Breast epithelium (tissue), 4 donors: ENCODE measurements at regions not wholly inside any gene's neighbourhood (a gene's known extent, or its start where the extent isn't known, plus 50 kb on each side); places are given as distances from the start of the nearest gene placed in this dataset.

ENCODE experiments used
- DNase-seq, 2 donors: peaks; one replicate each; pipeline ENCODE4 v3.0.0-alpha.2; 2019; ENCODE audit warnings: low spot score in 2 of 2
- H3K27ac ChIP-seq, 2 donors: fragments of 200-600 bp; sonication (generic) in 1 of 2; one replicate each; pipeline ENCODE4 v1.5.1; 2016 to 2019; ENCODE audit warnings: mild to moderate bottlenecking in 1 of 2
- H3K27me3 ChIP-seq, 2 donors: fragments of 200-600 bp; sonication (generic) in 1 of 2; one replicate each; pipeline versions ENCODE4 v1.5.1 to v1.6.0; 2017 to 2019; ENCODE audit warnings: control low read depth in 1 of 2, mild to moderate bottlenecking in 1 of 2
- H3K36me3 ChIP-seq: fragments of 200-600 bp; one replicate; pipeline ENCODE4 v1.5.1; 2019
- H3K4me1 ChIP-seq, 2 donors: fragments of 200-600 bp; sonication (generic); one replicate each; pipeline ENCODE4 v1.5.1; 2016 to 2019; ENCODE audit warnings: control low read depth in 1 of 2
- H3K4me3 ChIP-seq, 3 donors: fragments of 200-600 bp; sonication (generic); 1 replicate in 2 of 3; 2 replicates in 1 of 3; pipeline ENCODE4 v1.5.1; 2016 to 2019; ENCODE audit warnings: mild to moderate bottlenecking in 3 of 3, moderate library complexity in 2 of 3
- H3K9me3 ChIP-seq, 2 donors: fragments of 200-600 bp; sonication (generic) in 1 of 2; one replicate each; pipeline ENCODE4 v1.5.1; 2016 to 2019; ENCODE audit warnings: control low read depth in 1 of 2
- CTCF ChIP-seq, 3 donors: fragments of 450-650 bp; IDR thresholded peaks; one replicate each; pipeline ENCODE4 v1.5.1; 2016 to 2017; ENCODE audit warnings: antibody characterized with exemption in 3 of 3, mild to moderate bottlenecking in 3 of 3, moderate library complexity in 3 of 3
- POLR2A ChIP-seq: fragments of 450-650 bp; IDR thresholded peaks from one replicate; pipeline ENCODE4 v1.6.1; 2016; ENCODE audit warnings: antibody characterized with exemption, mild to moderate bottlenecking, moderate library complexity
- POLR2AphosphoS5 ChIP-seq, 3 donors: sonication (generic); formaldehyde crosslinking; IDR thresholded peaks; one replicate each; pipeline ENCODE4 v1.6.1; 2017; ENCODE audit warnings: antibody characterized with exemption in 3 of 3
- intact Hi-C: fragments of 100-400 bp; cut with DNase I; formaldehyde crosslinking; loops from one replicate; pipeline ENCODE4 v1.15.1; 2023; ENCODE audit warnings: low total_unique reads

- Histone ChIP-seq H3K4me1 (no peaks in the 10 kb centered on the region), H3K9me3 (peaks cover 3 to 12% of the 10 kb centered on the region in 2 donors), H3K27ac (no peak overlapping the region), H3K36me3 (no peaks in the 10 kb centered on the region), H3K27me3 (peaks cover 0 to 58% of the 10 kb centered on the region in 2 donors), H3K4me3 (no peak overlapping the region)
- no peak for TF ChIP-seq POLR2A
- intact Hi-C loops = no loop called here
- no peak for DNase-seq
Observed at GRCh38 chr16:86446279-86446678, 64.0 kb upstream of the FOXF1 start.

- no peak for TF ChIP-seq CTCF (IDR thresholded peaks at IDR 0.05)
- no peak for TF ChIP-seq POLR2A
- TF ChIP-seq POLR2AphosphoS5 (IDR thresholded peaks at IDR 0.05) = no peak
- H3K4me1 ChIP-seq = no peaks in the 10 kb centered on the region
- peaks cover 0 to 57% of the 10 kb centered on the region in 2 donors for H3K27me3 ChIP-seq
- intact Hi-C loops = no loop called here
- no peak for DNase-seq
- no peak overlapping the region for H3K27ac ChIP-seq
- H3K9me3 ChIP-seq = peaks cover 3 to 14% of the 10 kb centered on the region in 2 donors
- H3K4me3 ChIP-seq = no peak overlapping the region
- no peaks in the 10 kb centered on the region for H3K36me3 ChIP-seq
Observed at GRCh38 chr16:86447228-86447627, 63.1 kb upstream of the FOXF1 start.

GRCh38 chr16:86448306-86448890, 61.9 kb upstream of the FOXF1 start:
- no peak overlapping the region for H3K4me3 ChIP-seq
- no peaks in the 10 kb centered on the region for H3K4me1 ChIP-seq
- DNase-seq = no peak
- no peak for TF ChIP-seq CTCF (IDR thresholded peaks at IDR 0.05)
- TF ChIP-seq POLR2AphosphoS5 (IDR thresholded peaks at IDR 0.05) = no peak
- no peak for TF ChIP-seq POLR2A
- intact Hi-C loops = no loop called here
- no peaks in the 10 kb centered on the region for H3K36me3 ChIP-seq
- peaks cover 0 to 60% of the 10 kb centered on the region in 2 donors for H3K27me3 ChIP-seq
- peaks cover 3 to 14% of the 10 kb centered on the region in 2 donors for H3K9me3 ChIP-seq
- no peak overlapping the region for H3K27ac ChIP-seq

- intact Hi-C loops = no loop called here
- TF ChIP-seq POLR2A (no peak), POLR2AphosphoS5 (IDR thresholded peaks at IDR 0.05) (no peak), CTCF (IDR thresholded peaks at IDR 0.05) (no peak)
Observed at GRCh38 chr16:86449446-86450095, 60.8 kb upstream of the FOXF1 start.

GRCh38 chr16:86450691-86451090, 59.6 kb upstream of the FOXF1 start:
- Histone ChIP-seq H3K27ac (no peak overlapping the region), H3K36me3 (no peaks in the 10 kb centered on the region), H3K4me1 (no peaks in the 10 kb centered on the region), H3K9me3 (peaks cover 3 to 20% of the 10 kb centered on the region in 2 donors), H3K4me3 (no peak overlapping the region), H3K27me3 (peaks cover 0 to 47% of the 10 kb centered on the region in 2 donors)
- intact Hi-C loops = no loop called here
- no peak for TF ChIP-seq POLR2A
- TF ChIP-seq CTCF (IDR thresholded peaks at IDR 0.05) = no peak
- no peak for TF ChIP-seq POLR2AphosphoS5 (IDR thresholded peaks at IDR 0.05)
- DNase-seq = no peak

More at GRCh38 chr16:86449446-86450095, 60.8 kb upstream of the FOXF1 start:
- H3K4me1 ChIP-seq = no peaks in the 10 kb centered on the region
- H3K4me3 ChIP-seq = no peak overlapping the region
- no peak overlapping the region for H3K27ac ChIP-seq
- peaks cover 3 to 20% of the 10 kb centered on the region in 2 donors for H3K9me3 ChIP-seq
- DNase-seq = no peak
- H3K36me3 ChIP-seq = no peaks in the 10 kb centered on the region
- peaks cover 0 to 57% of the 10 kb centered on the region in 2 donors for H3K27me3 ChIP-seq
